Keratinocyte (primary cell): ENCODE measurements at regions not wholly inside any gene's neighbourhood (a gene's known extent, or its start where the extent isn't known, plus 50 kb on each side); places are given as distances from the start of the nearest gene placed in this dataset.

Experiments
- DNase-seq: peaks from one replicate; pipeline ENCODE4 v3.0.0-alpha.2; 2011; ENCODE audit warnings: low read depth, missing footprints, low spot score
- FAIRE-seq: peaks from 2 replicates; lab custom pipeline; 2011; peaks lifted over from hg19 to GRCh38; lab: Jason Lieb, UNC
- H2AFZ ChIP-seq: 2 replicates; pipeline ENCODE4 v1.6.0; 2012; ENCODE audit warnings: low read length, control low read depth, inconsistent platforms; ENCODE audit not compliant: control insufficient read depth
- H3K27ac ChIP-seq: 2 replicates; pipeline ENCODE4 v1.5.1; 2011; ENCODE audit warnings: low read length; ENCODE audit not compliant: control insufficient read depth, insufficient read depth
- H3K27me3 ChIP-seq: 3 replicates; pipeline ENCODE4 v1.6.0; 2011; ENCODE audit warnings: low read length; ENCODE audit not compliant: control insufficient read depth, insufficient read depth; ENCODE audit errors: extremely low read depth
- H3K36me3 ChIP-seq, 2 experiments: 2 replicates in 1 of 2; 3 replicates in 1 of 2; pipeline ENCODE4 v1.5.1; 2011; ENCODE audit warnings: low read length in 2 of 2, mild to moderate bottlenecking in 1 of 2; ENCODE audit not compliant: control insufficient read depth in 2 of 2, insufficient read depth in 2 of 2; ENCODE audit errors: extremely low read depth in 1 of 2
- H3K4me1 ChIP-seq: 3 replicates; pipeline ENCODE4 v1.5.1; 2011; ENCODE audit warnings: low read length; ENCODE audit not compliant: control insufficient read depth, insufficient read depth; ENCODE audit errors: extremely low read depth
- H3K4me2 ChIP-seq: 3 replicates; pipeline ENCODE4 v1.6.0; 2011; ENCODE audit warnings: low read depth, low read length; ENCODE audit not compliant: control insufficient read depth, insufficient read depth; ENCODE audit errors: extremely low read depth
- H3K4me3 ChIP-seq, 3 experiments: fragments of 200-600 bp in 1 of 3; sonication (generic) in 1 of 3; 2 replicates in 2 of 3; 3 replicates in 1 of 3; pipeline ENCODE4 v1.5.1; 2011 to 2016; ENCODE audit warnings: low read length in 3 of 3, mild to moderate bottlenecking in 3 of 3, control low read depth in 2 of 3, inconsistent platforms in 1 of 3, low read depth in 1 of 3, mixed read lengths in 1 of 3, mixed run types in 1 of 3, moderate library complexity in 1 of 3; ENCODE audit not compliant: control insufficient read depth in 2 of 3, insufficient read depth in 2 of 3; ENCODE audit errors: extremely low read depth in 1 of 3
- H3K79me2 ChIP-seq: 2 replicates; pipeline ENCODE4 v1.6.0; 2012; ENCODE audit warnings: low read length; ENCODE audit not compliant: control insufficient read depth, insufficient read depth
- H3K9ac ChIP-seq: 3 replicates; pipeline ENCODE4 v1.6.0; 2011; ENCODE audit warnings: low read length; ENCODE audit not compliant: control insufficient read depth, insufficient read depth; ENCODE audit errors: extremely low read depth
- H3K9me1 ChIP-seq: 3 replicates; pipeline ENCODE4 v1.6.0; 2011; ENCODE audit warnings: low read length; ENCODE audit not compliant: control insufficient read depth, insufficient read depth; ENCODE audit errors: extremely low read depth
- H3K9me3 ChIP-seq: 2 replicates; pipeline ENCODE4 v1.5.1; 2012; ENCODE audit warnings: low read depth, low read length; ENCODE audit not compliant: control insufficient read depth
- H4K20me1 ChIP-seq: 3 replicates; pipeline ENCODE4 v1.6.0; 2011; ENCODE audit warnings: low read length; ENCODE audit not compliant: control insufficient read depth, insufficient read depth; ENCODE audit errors: extremely low read depth
- CTCF ChIP-seq, 3 experiments: IDR thresholded peaks in 1 of 3; conservative IDR thresholded peaks in 1 of 3; optimal IDR thresholded peaks in 1 of 3; 2 replicates in 2 of 3; 3 replicates in 1 of 3; pipeline versions ENCODE3 to v1.5.1; 2011; ENCODE audit warnings: low read length in 3 of 3, mild to moderate bottlenecking in 3 of 3, moderate library complexity in 2 of 3, control low read depth in 1 of 3, inconsistent platforms in 1 of 3; ENCODE audit not compliant: insufficient read depth in 2 of 3; ENCODE audit errors: extremely low read depth in 1 of 3
- EZH2 ChIP-seq: IDR thresholded peaks from one replicate; pipeline ENCODE4 v1.6.1; 2012; ENCODE audit warnings: inconsistent platforms, mild to moderate bottlenecking, low read length, moderate library complexity
- dilution Hi-C: fragments of 300-500 bp; cut with MboI; formaldehyde crosslinking; loops from one replicate; pipeline ENCODE4 v1.7.0; 2020; ENCODE audit warnings: low sequenced_read_pairs; ENCODE audit not compliant: extremely low pct_ligation_motif_present

GRCh38 chr2:31725444-31725843 lies 144.7 kb upstream of the SRD5A2 start:
- no peaks in the 10 kb centered on the region for H3K36me3 ChIP-seq
- no peak for TF ChIP-seq CTCF (optimal IDR thresholded peaks at IDR 0.05 in 1 of 3, IDR thresholded peaks at IDR 0.05 in 1 of 3, conservative IDR thresholded peaks at IDR 0.05 in 1 of 3; ENCODE audit: extremely low read depth in 1 of 3, insufficient read depth in 2 of 3, low read length in 3 of 3)
- no peak for TF ChIP-seq EZH2

GRCh38 chr2:31711737-31712136 lies 131.0 kb upstream of the SRD5A2 start:
- H3K9ac ChIP-seq, result no peak overlapping the region
- FAIRE-seq (peak; percentile 80), DNase-seq (peak; percentile 17)
- no peaks in the 10 kb centered on the region for H3K9me1 ChIP-seq
- H3K27ac ChIP-seq, result no peak overlapping the region
- H3K79me2 ChIP-seq, result no peaks in the 10 kb centered on the region
- dilution Hi-C loops, result no loop called here
- no peak for TF ChIP-seq CTCF (optimal IDR thresholded peaks at IDR 0.05 in 1 of 3, IDR thresholded peaks at IDR 0.05 in 1 of 3, conservative IDR thresholded peaks at IDR 0.05 in 1 of 3; ENCODE audit: extremely low read depth in 1 of 3, insufficient read depth in 2 of 3, low read length in 3 of 3)
- no peak for TF ChIP-seq EZH2
- no peaks in the 10 kb centered on the region for H3K9me3 ChIP-seq
- no peak overlapping the region for H2AFZ ChIP-seq
- H3K36me3 ChIP-seq, result no peaks in the 10 kb centered on the region
- H3K27me3 ChIP-seq, result peaks cover under 1% of the 10 kb centered on the region
- no peak overlapping the region for H3K4me3 ChIP-seq
- H3K4me1 ChIP-seq, result peaks cover 4% of the 10 kb centered on the region
- H4K20me1 ChIP-seq, result no peaks in the 10 kb centered on the region
- H3K4me2 ChIP-seq, result no peak overlapping the region

More at GRCh38 chr2:31725444-31725843, 144.7 kb upstream of the SRD5A2 start:
- Histone ChIP-seq H3K9me1 (no peaks in the 10 kb centered on the region), H4K20me1 (no peaks in the 10 kb centered on the region), H3K4me1 (no peaks in the 10 kb centered on the region), H3K9ac (no peak overlapping the region), H3K4me2 (no peak overlapping the region), H2AFZ (no peak overlapping the region), H3K9me3 (no peaks in the 10 kb centered on the region), H3K27me3 (no peaks in the 10 kb centered on the region), H3K27ac (no peak overlapping the region), H3K4me3 (no peak overlapping the region), H3K79me2 (no peaks in the 10 kb centered on the region)
- FAIRE-seq, result no peak
- DNase-seq, result no peak
- dilution Hi-C loops, result no loop called here
